A673 (cell line): ENCODE measurements at regions not wholly inside any gene's neighbourhood (a gene's known extent, or its start where the extent isn't known, plus 50 kb on each side); places are given as distances from the start of the nearest gene placed in this dataset.

Experiments
- BruUV-seq: library from RNA; stranded (reverse); fragments of 400-500 nt; replicated peaks from 2 replicates; lab custom pipeline; 2021; lab: Mats Ljungman, UMichigan
- CTCF ChIA-PET: fragments of 300-600 bp; sonication (Branson Sonifier 250); formaldehyde crosslinking; loops from one replicate; lab custom pipeline; 2022; ENCODE audit warnings: antibody characterized with exemption; lab: Charles Lee
- POLR2A ChIA-PET: fragments of 300-600 bp; sonication (Branson Sonifier 250); formaldehyde crosslinking; loops from one replicate; lab custom pipeline; 2022; ENCODE audit warnings: antibody characterized with exemption; ENCODE audit not compliant: low non-redundant PET; lab: Charles Lee
- DNase-seq: peaks from one replicate; pipeline ENCODE4 v3.0.0-alpha.2; 2015; ENCODE audit warnings: low spot score
- H3K27ac ChIP-seq: fragments of 200-600 bp; sonication (generic); 2 replicates; pipeline ENCODE4 v1.5.1; 2016; ENCODE audit warnings: mixed run types, low read depth, mild to moderate bottlenecking, mixed read lengths, antibody characterized with exemption, low read length; ENCODE audit not compliant: poor library complexity, severe bottlenecking
- H3K27me3 ChIP-seq: fragments of 200-600 bp; sonication (generic); replicated peaks from 2 replicates; pipeline ENCODE4 v1.6.1; 2017; ENCODE audit warnings: mixed run types, low read depth, mild to moderate bottlenecking, mixed read lengths, antibody characterized with exemption, low read length; ENCODE audit not compliant: insufficient read depth, poor library complexity
- H3K36me3 ChIP-seq: fragments of 200-600 bp; sonication (generic); 2 replicates; pipeline ENCODE4 v1.6.1; 2016; ENCODE audit warnings: mixed run types, mild to moderate bottlenecking, mixed read lengths, antibody characterized with exemption, low read length; ENCODE audit not compliant: insufficient read depth, poor library complexity, severe bottlenecking
- H3K4me1 ChIP-seq: fragments of 200-600 bp; sonication (generic); 2 replicates; pipeline ENCODE4 v1.6.1; 2017; ENCODE audit warnings: mixed run types, mild to moderate bottlenecking, mixed read lengths, antibody characterized with exemption, low read length; ENCODE audit not compliant: insufficient read depth, poor library complexity, severe bottlenecking
- H3K4me3 ChIP-seq: fragments of 200-600 bp; sonication (generic); 2 replicates; pipeline ENCODE4 v1.5.1; 2016; ENCODE audit warnings: low read depth, mixed run types, mild to moderate bottlenecking, mixed read lengths, low read length; ENCODE audit not compliant: poor library complexity, severe bottlenecking
- H3K9me3 ChIP-seq: fragments of 200-600 bp; sonication (generic); 2 replicates; pipeline ENCODE4 v1.6.1; 2016; ENCODE audit warnings: mixed run types, low read depth, mild to moderate bottlenecking, mixed read lengths, antibody characterized with exemption, low read length; ENCODE audit not compliant: poor library complexity, severe bottlenecking
- CTCF ChIP-seq: fragments of 300-800, 200-600 bp; sonication (generic); conservative IDR thresholded peaks from 2 replicates; pipeline ENCODE4 v1.5.1; 2017; ENCODE audit warnings: low read depth, mild to moderate bottlenecking, antibody characterized with exemption, low read length, moderate library complexity, mixed read lengths
- EZH2 ChIP-seq: fragments of 200-600 bp; sonication (generic); IDR thresholded peaks from 2 replicates; pipeline ENCODE4 v1.6.1; 2017; ENCODE audit warnings: borderline replicate concordance, low read depth, mild to moderate bottlenecking, mixed read lengths, antibody characterized with exemption, low read length; ENCODE audit not compliant: poor library complexity, severe bottlenecking
- intact Hi-C: fragments of 100-400 bp; cut with micrococcal nuclease; formaldehyde crosslinking; loops from one replicate; pipeline ENCODE4 v1.10.0; 2022; ENCODE audit not compliant: unreplicated experiment

DNA sequence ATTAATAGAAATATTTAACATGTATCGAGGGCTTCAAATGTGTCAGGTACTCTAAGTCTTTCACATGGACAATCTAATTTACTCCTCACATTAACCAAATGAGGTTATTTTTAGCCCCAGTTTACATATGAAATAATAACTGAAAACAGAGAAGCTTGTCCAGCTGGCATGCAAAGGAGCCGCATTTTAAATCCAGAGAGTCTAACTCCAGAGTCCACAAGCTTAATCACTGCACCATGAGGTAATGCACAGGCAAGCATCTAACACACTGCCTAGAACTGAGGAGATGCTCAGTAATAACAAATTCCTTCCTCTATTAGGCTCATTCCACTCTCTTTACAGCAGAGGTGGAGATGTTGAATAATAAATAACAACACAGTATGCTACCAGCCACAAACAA, 165.7 kb upstream of the GUCY1A2 start:
- ChIA-PET CTCF (no interaction called here), POLR2A (interaction anchor here (0.6 kb wide), 1 partner anchor 61 kb away, joined by 3 read pairs; no protein-coding TSS in a partner anchor)
- Histone ChIP-seq H3K27ac (no peak overlapping the region), H3K4me1 (no peaks in the 10 kb centered on the region), H3K36me3 (no peaks in the 10 kb centered on the region), H3K9me3 (no peaks in the 10 kb centered on the region), H3K27me3 (peaks cover 7% of the 10 kb centered on the region), H3K4me3 (no peak overlapping the region)
- no TSS peak for BruUV-seq
- no peak for TF ChIP-seq CTCF
- TF ChIP-seq EZH2: no peak
- DNase-seq: no peak
- intact Hi-C loops: no loop called here

DNA sequence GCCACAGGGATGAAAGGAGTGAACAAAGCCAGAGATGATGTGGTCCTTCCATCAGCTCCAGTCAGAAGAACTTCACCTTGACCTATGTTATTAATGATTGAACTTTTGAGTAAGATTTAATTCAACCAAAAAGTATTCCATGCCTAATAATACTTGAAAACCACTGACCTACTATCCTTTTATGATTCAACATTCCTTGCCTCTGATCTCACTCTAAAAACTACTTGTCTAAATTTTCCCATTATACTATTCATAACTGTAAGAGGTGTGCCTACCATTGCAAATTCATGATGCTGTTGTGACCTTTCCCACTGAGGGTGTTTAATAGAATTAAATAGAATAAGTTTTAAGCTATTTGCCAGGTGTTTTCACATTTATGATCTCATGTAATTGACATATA, 164.7 kb upstream of the GUCY1A2 start:
- intact Hi-C loops: no loop called here
- CTCF ChIA-PET: no interaction called here
- Histone ChIP-seq H3K4me3 (no peak overlapping the region), H3K4me1 (no peaks in the 10 kb centered on the region), H3K36me3 (no peaks in the 10 kb centered on the region), H3K27ac (no peak overlapping the region), H3K27me3 (peaks cover 7% of the 10 kb centered on the region), H3K9me3 (no peaks in the 10 kb centered on the region)
- TF ChIP-seq EZH2 (no peak), CTCF (no peak)
- POLR2A ChIA-PET: no interaction called here
- no peak for DNase-seq
- no TSS peak for BruUV-seq

GRCh38 chr11:107180236-107180635, 162.0 kb upstream of the GUCY1A2 start:
- TF ChIP-seq EZH2 (no peak), CTCF (no peak)
- Histone ChIP-seq H3K9me3 (no peaks in the 10 kb centered on the region), H3K27me3 (peaks cover 7% of the 10 kb centered on the region), H3K36me3 (no peaks in the 10 kb centered on the region), H3K27ac (no peak overlapping the region), H3K4me3 (no peak overlapping the region), H3K4me1 (no peaks in the 10 kb centered on the region)
- no peak for DNase-seq
- ChIA-PET CTCF (no interaction called here), POLR2A (no interaction called here)
- intact Hi-C loops: no loop called here
- BruUV-seq: no TSS peak
